CD4-positive, alpha-beta T cell treated with Interferon gamma for 1 hour (primary cell): ENCODE measurements at regions not wholly inside any gene's neighbourhood (a gene's known extent, or its start where the extent isn't known, plus 50 kb on each side); places are given as distances from the start of the nearest gene placed in this dataset.
"Not testable (repeated sequence)": the region's sequence is repeated elsewhere in the genome, so short reads cannot be mapped to it uniquely, and the experiment has no call there.

Source experiments
- DNase-seq: peaks from one replicate; pipeline ENCODE4 v3.0.0-alpha.2; 2020

DNA sequence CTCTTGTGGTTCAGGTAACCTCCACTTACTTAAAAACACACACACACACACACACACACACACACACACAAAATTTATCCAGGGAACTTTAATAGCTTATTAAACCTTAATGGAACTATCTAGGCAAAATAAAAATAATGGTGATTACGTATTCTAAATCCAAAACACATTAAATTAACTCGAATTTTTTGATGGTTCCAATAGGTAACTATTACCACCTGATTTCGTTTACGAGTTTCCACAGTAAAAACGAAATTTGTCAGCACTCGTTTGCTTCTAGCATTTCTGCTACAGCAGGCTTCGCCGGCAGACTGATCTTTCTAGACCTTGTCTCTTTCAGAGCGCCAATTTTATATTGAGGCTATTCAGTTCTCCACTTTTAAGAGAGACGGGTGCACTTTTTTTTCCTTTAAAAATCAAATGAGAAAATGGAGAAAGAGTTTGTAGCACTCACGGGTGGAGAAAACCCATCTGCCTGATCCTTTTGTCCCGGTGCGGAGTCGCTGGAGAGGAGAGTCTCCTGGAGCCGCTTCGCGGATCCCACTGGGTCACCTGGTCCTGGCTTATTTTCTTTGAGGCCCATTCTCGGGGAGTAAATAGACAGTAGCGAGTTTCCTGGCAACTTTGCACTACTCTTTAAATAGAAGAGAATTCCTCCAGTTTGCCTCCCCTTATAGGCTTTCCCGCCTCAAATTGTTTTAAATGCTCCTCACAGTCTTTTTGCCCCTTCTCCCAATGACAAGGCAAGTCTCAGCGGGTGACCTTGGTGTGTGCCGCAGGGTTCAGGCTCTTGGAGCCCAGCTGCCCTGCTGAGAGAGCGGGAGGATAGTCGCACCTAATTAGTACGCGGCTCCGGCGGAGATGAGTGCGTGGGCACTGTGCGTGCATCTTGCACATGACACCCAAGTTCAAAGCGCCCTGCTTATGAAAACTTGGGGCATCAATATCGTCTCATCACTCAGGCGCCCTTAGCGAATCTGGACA lies 117.0 kb downstream of the KCNRG start:
- no peak for DNase-seq

GRCh38 chr13:50132904-50133357 lies 117.7 kb downstream of the KCNRG start:
- no peak for DNase-seq

DNA sequence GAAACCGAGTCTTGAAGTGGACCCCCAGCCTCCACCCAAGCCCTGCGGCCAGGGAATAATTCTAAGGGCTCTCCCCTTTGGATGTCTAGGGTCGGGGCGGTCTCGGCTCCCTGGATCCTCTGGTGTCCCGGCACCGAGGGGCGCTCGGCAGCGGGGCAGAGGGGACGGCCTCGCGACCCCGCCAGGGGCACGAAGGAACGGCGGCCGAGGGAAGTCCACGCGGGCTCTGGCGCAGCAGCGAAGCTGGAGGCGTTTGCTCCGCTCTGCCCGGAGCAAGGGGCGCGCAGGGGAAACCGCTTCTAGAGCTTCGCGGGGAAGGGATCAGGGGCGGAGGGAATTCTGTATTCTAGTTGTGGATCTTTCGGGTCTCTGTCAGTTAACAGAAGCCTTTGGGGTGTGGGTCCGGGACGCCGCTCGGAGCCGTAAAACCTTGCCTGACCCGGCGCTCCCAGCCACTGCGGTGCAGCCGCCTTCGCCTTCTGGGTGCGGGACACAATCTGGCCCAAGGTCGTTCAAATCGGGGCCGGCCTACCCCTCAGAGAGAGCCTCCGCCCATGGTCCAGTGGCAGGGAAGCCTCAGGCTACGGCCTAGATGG lies 118.2 kb downstream of the KCNRG start:
- no peak for DNase-seq

DNA sequence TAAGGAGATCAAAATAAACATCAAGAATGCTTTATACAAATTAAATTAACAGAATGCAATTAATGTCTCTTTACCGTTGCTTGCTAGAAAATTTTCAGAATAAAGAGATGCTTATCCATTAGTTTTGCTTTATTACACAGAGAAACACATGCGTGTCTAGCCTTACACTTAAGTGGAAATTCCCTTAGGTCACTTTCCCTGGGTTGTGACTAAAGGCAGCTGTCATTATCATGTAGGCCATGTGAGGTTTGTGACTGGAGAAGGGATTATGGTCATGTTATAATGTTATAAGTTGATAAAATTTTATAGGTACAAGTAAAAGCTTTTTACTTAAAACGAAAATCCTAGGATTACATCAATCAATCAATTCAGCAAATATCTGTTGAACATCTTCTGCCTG lies 121.0 kb downstream of the KCNRG start:
- DNase-seq: no peak

- DNase-seq: no peak
These were observed 121.4 kb downstream of the KCNRG start for GRCh38 chr13:50136678-50137077.

DNA sequence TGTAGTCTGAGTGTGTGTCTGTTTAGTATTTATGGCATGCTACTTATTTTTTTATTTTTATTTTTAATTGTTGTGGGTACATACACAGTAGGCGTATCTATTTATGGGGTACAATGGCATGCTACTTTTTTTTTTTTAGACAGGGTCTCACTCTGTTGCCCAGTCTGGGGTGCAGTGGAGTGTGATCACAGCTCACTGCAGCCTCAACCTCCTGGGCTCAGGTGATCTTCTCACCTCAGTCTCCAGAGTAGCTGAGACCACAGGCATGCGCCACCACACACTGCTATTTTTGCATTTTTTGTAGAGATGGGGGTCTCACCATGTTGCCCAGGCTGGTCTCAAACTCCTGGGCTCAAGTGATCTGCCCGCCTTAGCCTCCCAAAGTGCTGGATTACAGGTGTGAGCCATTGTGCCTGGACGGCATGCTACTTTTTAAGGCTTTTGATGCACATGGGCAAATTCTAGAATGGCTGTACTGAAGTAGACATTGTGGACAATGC lies 124.2 kb downstream of the KCNRG start:
- not testable (repeated sequence) for DNase-seq

- no peak for DNase-seq
These were observed 124.9 kb downstream of the KCNRG start for GRCh38 chr13:50140153-50140552.

GRCh38 chr13:50140581-50141374 lies 125.5 kb downstream of the KCNRG start:
- DNase-seq: no peak

DNA sequence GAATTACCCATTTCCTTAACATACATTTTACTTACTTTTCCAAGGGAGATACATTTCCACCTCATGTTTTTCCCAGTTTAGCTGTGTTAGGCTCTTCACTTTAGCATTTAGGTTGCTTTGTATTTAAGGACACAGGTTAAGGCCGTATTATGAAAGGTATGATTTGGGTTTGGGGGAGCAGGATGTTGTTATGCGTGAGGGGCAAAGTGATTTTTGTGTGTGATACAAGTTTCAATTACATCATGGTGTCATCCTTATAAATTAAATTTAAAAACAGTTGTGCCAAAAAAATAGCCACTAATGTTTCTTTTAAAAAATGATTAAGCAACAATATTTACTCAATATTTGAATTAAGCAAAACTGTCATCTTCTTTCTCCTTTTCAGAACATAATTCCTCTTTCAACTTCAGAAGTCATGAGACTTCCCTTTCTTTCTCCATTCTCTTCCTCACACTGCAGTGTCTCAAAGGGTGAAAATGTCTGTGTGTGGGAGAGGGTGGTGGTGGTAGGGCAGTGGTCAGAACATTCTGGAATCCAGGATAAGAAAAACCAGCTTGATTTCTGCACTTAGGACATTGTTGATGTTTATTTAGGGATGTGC lies 126.2 kb downstream of the KCNRG start:
- no peak for DNase-seq

- DNase-seq: no peak
These were observed 129.3 kb downstream of the KCNRG start for GRCh38 chr13:50144246-50145160.

GRCh38 chr13:50149214-50149613 lies 134.0 kb downstream of the KCNRG start:
- no peak for DNase-seq

DNA sequence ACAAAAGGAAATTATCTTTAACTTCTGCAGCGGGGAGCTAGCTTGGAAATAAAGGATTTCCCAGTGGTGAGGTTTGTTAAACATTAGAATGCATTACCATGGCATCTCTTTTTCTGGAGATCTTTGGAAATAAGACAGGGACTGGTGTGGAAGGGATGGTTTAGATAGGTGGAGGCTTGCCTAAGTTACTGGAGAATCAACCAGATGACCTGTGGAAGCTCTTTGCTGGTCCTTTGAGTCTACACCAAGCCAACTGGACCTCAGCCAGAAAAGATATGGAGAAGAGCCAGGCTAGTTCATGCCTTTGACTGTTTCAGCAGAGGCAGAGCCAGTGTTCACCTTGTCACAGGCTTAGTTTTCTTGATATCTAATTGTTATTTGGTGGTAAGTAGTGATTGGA lies 134.7 kb downstream of the KCNRG start:
- DNase-seq: no peak

GRCh38 chr13:50152224-50152623 lies 137.0 kb downstream of the KCNRG start:
- DNase-seq: no peak

DNA sequence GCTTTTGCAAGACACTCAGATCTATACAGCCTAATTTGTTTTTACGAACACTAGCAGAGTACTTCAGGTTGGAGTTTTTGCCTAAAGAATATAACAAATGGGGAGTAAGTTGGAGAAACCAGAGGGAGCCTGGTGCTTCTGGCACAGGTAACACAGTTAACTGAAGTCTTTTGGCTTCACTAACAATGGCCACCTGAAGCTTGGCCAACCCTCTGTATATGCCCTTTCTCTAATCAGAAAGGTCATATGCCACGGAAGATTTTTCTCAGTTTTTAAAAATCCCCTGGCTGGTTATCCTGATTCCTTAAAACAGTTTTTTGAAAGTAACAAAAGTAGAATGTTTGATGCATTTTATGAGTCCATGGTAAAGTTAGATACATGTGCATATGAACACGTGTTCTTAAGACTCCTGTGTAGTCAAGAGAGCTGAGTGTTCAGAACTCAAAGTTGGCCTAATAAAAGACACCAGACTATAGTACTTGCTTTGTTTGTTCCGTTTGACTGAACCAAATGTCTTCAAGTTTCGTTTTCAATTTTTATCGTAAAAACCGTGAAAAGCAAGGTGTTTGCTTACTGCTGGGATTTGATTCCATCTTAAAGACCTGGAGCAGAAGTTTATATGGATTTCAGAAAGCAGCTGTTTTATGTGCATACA lies 137.5 kb downstream of the KCNRG start:
- no peak for DNase-seq

DNA sequence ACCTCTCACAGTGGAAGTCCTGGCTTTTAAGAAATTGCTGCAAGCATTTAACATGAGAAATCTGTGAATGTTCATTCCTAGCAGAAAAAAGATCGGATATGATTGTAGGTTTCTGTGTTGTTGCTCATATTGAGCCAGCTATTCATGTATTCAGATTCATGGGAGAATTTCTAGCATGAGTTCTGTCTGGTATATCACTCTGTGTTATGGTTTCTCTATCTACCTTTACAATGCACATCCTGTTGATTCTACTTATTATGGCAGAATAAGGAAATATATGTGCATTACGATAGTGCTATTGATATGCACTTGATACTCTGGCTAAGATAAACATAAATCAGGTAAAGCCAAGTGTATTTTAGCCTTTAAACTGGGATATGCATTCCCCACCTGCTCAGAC lies 138.2 kb downstream of the KCNRG start:
- DNase-seq: no peak

DNA sequence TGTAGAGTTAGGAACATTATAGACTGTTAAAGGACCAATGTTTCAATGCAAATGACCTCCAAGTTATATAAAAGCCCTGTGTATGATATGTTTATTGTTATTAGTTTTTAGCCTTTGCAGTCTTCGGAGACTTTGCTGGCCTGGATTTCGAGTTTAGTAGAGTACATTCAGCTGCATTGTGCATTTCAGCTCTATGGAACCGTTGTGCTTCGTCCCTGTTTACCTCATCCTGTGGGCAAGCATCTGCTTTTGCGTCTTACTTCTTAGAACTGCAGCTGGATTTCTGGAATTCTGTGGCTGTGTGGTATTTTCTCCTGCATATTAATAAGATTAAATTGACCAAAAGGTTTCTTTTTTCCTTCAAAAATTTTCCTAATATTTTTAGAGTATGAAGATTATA lies 138.6 kb downstream of the KCNRG start:
- DNase-seq: no peak

DNA sequence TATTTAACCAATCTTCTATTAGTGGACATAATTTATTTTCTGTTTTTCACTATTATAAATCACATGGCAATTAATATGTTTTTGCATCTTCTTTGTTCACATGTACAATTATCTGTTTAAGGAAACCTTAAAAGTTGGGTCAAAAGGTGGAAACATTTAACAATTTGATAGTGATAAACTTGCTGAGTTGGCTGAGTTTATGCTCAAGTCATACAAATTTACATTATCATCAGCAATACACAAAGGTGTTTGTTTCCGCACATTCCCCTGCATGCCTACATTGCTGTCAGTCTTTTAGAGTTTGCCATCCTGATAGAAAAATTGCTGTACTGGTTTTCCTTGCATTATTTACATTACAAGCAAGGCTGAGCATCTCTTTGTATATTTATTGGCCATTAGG lies 139.5 kb downstream of the KCNRG start:
- DNase-seq: no peak

DNA sequence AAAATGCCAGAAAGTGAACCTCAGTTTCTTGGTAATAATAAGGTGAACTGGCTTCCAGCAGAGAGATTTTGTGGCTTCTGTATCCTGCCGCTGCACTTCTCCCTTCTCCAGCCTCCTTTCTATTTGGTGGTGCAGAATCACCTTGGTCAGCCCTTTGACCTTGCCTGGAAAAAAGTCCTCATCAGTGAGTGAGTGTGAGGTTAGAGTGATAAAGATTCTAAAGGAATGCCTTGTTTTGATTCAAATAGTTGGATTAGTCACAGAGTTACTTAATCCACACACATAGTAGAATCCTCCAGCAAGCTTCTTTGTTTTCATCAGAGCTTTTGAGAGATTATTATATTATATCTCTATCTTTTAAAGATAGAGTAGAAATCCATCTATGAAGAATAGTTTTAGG lies 140.9 kb downstream of the KCNRG start:
- no peak for DNase-seq

GRCh38 chr13:50156561-50157127 lies 141.4 kb downstream of the KCNRG start:
- DNase-seq: no peak

- DNase-seq: no peak
These were observed 143.3 kb downstream of the KCNRG start for GRCh38 chr13:50158385-50159165.
